ENCODE measurements at regions not wholly inside any gene's neighbourhood (a gene's known extent, or its start where the extent isn't known, plus 50 kb on each side); places are given as distances from the start of the nearest gene placed in this dataset.

DNA sequence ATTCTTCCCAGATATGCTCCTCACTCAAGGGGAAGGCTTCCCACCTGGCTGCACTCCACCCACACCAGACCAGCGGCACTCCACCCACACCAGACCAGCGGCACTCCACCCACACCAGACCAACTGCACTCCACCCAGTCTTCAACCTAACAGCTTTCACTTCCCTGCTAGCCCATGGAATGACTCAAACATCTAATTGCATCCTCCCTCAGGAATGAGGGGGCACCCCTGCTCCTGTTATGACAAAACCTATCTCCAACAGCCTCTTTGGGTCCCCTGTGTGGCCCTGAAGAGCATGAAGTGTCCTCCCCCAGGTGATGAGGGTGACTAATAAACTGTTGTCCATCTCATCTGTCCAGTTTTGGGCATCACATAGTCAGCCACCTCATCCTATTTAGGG is 556.6 kb upstream of the TUSC1 start:
- Histone ChIP-seq H3K27ac (no peak overlapping the region), H3K4me3 (no peak overlapping the region), H3K4me1 (peaks cover 0 to 28% (median 0%) of the 10 kb centered on the region in 4 donors), H3K27me3 (no peaks in the 10 kb centered on the region), H3K36me3 (no peaks in the 10 kb centered on the region), H3K9me3 (no peaks in the 10 kb centered on the region)
- no peak for DNase-seq
- TF ChIP-seq CTCF (IDR thresholded peaks at IDR 0.05), result no peak
- intact Hi-C loops (cut with DNase I; ENCODE audit: low total_unique reads), result no loop called here

DNA sequence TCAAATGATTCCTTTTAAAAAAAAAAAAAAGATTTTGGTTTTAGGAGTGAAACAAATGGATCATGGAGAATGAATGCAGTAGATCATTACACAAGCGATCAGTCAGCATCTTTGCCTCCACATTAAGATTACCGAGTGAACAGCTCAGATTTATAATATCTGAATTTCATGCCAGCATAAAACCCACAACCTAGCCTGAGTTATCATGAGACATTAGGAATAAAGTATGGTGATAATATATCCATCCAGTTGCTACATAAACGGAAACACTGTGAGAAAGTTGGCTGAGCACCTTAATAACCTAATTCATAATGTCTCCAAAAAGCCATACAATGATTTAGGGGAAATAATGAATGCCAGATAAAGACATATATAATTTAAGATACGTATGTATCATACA is 553.1 kb upstream of the TUSC1 start:
- H3K36me3 ChIP-seq, result no peaks in the 10 kb centered on the region
- H3K4me1 ChIP-seq, result peaks cover 0 to 23% (median 0%) of the 10 kb centered on the region in 4 donors
- no peak for TF ChIP-seq CTCF (IDR thresholded peaks at IDR 0.05)
- no peaks in the 10 kb centered on the region for H3K9me3 ChIP-seq
- no peak for DNase-seq
- intact Hi-C loops (cut with DNase I; ENCODE audit: low total_unique reads), result no loop called here
- H3K4me3 ChIP-seq, result no peak overlapping the region
- no peak overlapping the region for H3K27ac ChIP-seq
- H3K27me3 ChIP-seq, result no peaks in the 10 kb centered on the region

- H3K4me1 ChIP-seq, result peaks cover 0 to 36% (median 0%) of the 10 kb centered on the region in 4 donors
- no peaks in the 10 kb centered on the region for H3K9me3 ChIP-seq
- no peak for TF ChIP-seq CTCF (IDR thresholded peaks at IDR 0.05)
- no peak overlapping the region for H3K4me3 ChIP-seq
- H3K27me3 ChIP-seq, result no peaks in the 10 kb centered on the region
- H3K27ac ChIP-seq, result no peak overlapping the region
- no peaks in the 10 kb centered on the region for H3K36me3 ChIP-seq
- no peak for DNase-seq
- intact Hi-C loops (cut with DNase I; ENCODE audit: low total_unique reads), result no loop called here
Observed at GRCh38 chr9:26229324-26230054, 551.2 kb upstream of the TUSC1 start.

GRCh38 chr9:26228273-26228672 is 550.0 kb upstream of the TUSC1 start:
- Histone ChIP-seq H3K9me3 (no peaks in the 10 kb centered on the region), H3K36me3 (no peaks in the 10 kb centered on the region), H3K27me3 (no peaks in the 10 kb centered on the region), H3K4me3 (no peak overlapping the region), H3K4me1 (peaks cover 0 to 39% (median 0%) of the 10 kb centered on the region in 4 donors), H3K27ac (no peak overlapping the region)
- DNase-seq, result no peak
- intact Hi-C loops (cut with DNase I; ENCODE audit: low total_unique reads), result no loop called here
- no peak for TF ChIP-seq CTCF (IDR thresholded peaks at IDR 0.05)

DNA sequence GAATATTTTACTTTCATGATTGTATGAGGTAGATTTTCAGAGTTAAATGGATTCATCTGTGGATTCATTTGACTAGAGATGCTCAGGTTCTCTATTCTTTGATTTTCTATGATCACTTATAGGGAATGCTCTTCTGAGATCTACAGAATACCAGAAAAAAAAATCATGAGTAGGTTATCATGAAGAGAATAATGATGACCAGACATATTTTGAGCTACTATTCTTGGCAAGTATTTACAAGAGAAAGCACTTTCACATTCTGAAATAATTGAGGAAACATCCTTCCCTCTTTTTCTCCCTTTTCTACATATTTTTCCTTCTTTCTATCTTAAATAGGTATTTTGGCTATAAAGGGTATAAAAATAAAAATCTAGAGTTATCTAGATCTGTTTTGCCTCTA is 543.0 kb upstream of the TUSC1 start:
- peaks cover 0 to 20% (median 2%) of the 10 kb centered on the region in 4 donors for H3K4me1 ChIP-seq
- no peaks in the 10 kb centered on the region for H3K36me3 ChIP-seq
- TF ChIP-seq CTCF (IDR thresholded peaks at IDR 0.05), result no peak
- H3K27me3 ChIP-seq, result no peaks in the 10 kb centered on the region
- H3K9me3 ChIP-seq, result no peaks in the 10 kb centered on the region
- H3K4me3 ChIP-seq, result no peak overlapping the region
- intact Hi-C loops (cut with DNase I; ENCODE audit: low total_unique reads), result no loop called here
- DNase-seq, result no peak
- no peak overlapping the region for H3K27ac ChIP-seq
